GM21423 (cell line): ENCODE measurements at regions not wholly inside any gene's neighbourhood (a gene's known extent, or its start where the extent isn't known, plus 50 kb on each side); places are given as distances from the start of the nearest gene placed in this dataset.
A peak's percentile ranks its signal among the peaks of the same experiment; 100 is the strongest.

Experiments
- ATAC-seq: cut with Tn5 transposase; IDR thresholded peaks from one replicate; pipeline ENCODE4 v1.9.1; 2021; ENCODE audit warnings: mild to moderate bottlenecking, moderate library complexity; ENCODE audit not compliant: unreplicated experiment

- ATAC-seq, result no peak
Measured at GRCh38 chr1:209505044-209505443, 78.5 kb upstream of the CAMK1G start.

GRCh38 chr1:209506101-209506500 is 77.4 kb upstream of the CAMK1G start:
- ATAC-seq, result no peak

GRCh38 chr1:209509039-209509438 is 74.5 kb upstream of the CAMK1G start:
- ATAC-seq, result no peak

- ATAC-seq, result no peak
Measured at GRCh38 chr1:209510063-209510462, 73.5 kb upstream of the CAMK1G start.

GRCh38 chr1:209511169-209511568 is 72.3 kb upstream of the CAMK1G start:
- no peak for ATAC-seq

- ATAC-seq, result no peak
Measured at GRCh38 chr1:209512821-209513220, 70.7 kb upstream of the CAMK1G start.

- peak; percentile 55 for ATAC-seq
Measured at GRCh38 chr1:209513226-209513625, 70.3 kb upstream of the CAMK1G start.

- ATAC-seq, result no peak
Measured at GRCh38 chr1:209516771-209517680, 66.5 kb upstream of the CAMK1G start.

GRCh38 chr1:209517681-209518050 is 65.8 kb upstream of the CAMK1G start:
- ATAC-seq, result no peak

GRCh38 chr1:209519786-209520185 is 63.7 kb upstream of the CAMK1G start:
- ATAC-seq, result no peak

GRCh38 chr1:209522826-209523225 is 60.7 kb upstream of the CAMK1G start:
- ATAC-seq, result no peak

- no peak for ATAC-seq
Measured at GRCh38 chr1:209526137-209526536, 57.4 kb upstream of the CAMK1G start.

GRCh38 chr1:209527372-209527771 is 56.1 kb upstream of the CAMK1G start:
- no peak for ATAC-seq

- no peak for ATAC-seq
Measured at GRCh38 chr1:209527993-209528717, 55.4 kb upstream of the CAMK1G start.

GRCh38 chr1:209529233-209529632 is 54.3 kb upstream of the CAMK1G start:
- ATAC-seq, result no peak

- no peak for ATAC-seq
Measured at GRCh38 chr1:209531006-209531405, 52.5 kb upstream of the CAMK1G start.

- ATAC-seq, result no peak
Measured at GRCh38 chr1:209531549-209531948, 52.0 kb upstream of the CAMK1G start.
